ENCODE measurements at regions not wholly inside any gene's neighbourhood (a gene's known extent, or its start where the extent isn't known, plus 50 kb on each side); places are given as distances from the start of the nearest gene placed in this dataset.

DNA sequence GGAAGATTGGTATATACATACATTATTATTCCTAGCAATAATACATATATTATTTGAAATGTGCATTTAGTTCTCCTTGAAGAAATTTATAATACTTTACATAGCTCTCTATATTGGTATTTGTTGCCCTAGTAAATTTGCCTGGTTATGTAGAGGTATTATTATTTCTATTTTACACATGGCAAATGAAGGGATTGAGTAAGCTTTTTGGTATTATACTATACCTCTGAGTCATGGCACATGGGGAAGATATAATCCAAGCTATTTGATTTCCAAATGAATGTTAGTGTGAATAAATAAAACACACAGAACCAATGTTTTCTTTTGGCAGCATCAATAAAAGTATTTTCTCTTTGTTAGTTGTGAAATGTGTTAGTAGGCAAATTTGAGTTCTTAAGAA is 409.6 kb upstream of the SLC35B3 start:
- TF ChIP-seq, protein P1, sequence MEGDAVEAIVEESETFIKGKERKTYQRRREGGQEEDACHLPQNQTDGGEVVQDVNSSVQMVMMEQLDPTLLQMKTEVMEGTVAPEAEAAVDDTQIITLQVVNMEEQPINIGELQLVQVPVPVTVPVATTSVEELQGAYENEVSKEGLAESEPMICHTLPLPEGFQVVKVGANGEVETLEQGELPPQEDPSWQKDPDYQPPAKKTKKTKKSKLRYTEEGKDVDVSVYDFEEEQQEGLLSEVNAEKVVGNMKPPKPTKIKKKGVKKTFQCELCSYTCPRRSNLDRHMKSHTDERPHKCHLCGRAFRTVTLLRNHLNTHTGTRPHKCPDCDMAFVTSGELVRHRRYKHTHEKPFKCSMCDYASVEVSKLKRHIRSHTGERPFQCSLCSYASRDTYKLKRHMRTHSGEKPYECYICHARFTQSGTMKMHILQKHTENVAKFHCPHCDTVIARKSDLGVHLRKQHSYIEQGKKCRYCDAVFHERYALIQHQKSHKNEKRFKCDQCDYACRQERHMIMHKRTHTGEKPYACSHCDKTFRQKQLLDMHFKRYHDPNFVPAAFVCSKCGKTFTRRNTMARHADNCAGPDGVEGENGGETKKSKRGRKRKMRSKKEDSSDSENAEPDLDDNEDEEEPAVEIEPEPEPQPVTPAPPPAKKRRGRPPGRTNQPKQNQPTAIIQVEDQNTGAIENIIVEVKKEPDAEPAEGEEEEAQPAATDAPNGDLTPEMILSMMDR (IDR thresholded peaks at IDR 0.05), result no peak
- TF ChIP-seq POLR2A (IDR thresholded peaks at IDR 0.05), result no peak
